NCI-H2196 (cell line): ENCODE measurements at regions not wholly inside any gene's neighbourhood (a gene's known extent, or its start where the extent isn't known, plus 50 kb on each side); places are given as distances from the start of the nearest gene placed in this dataset.
"Not testable (repeated sequence)": the region's sequence is repeated elsewhere in the genome, so short reads cannot be mapped to it uniquely, and the experiment has no call there.

Source experiments
- DNase-seq: peaks from one replicate; lab custom pipeline; 2025; ENCODE audit not compliant: unreplicated experiment; lab: John Stamatoyannopoulos, UW

DNA sequence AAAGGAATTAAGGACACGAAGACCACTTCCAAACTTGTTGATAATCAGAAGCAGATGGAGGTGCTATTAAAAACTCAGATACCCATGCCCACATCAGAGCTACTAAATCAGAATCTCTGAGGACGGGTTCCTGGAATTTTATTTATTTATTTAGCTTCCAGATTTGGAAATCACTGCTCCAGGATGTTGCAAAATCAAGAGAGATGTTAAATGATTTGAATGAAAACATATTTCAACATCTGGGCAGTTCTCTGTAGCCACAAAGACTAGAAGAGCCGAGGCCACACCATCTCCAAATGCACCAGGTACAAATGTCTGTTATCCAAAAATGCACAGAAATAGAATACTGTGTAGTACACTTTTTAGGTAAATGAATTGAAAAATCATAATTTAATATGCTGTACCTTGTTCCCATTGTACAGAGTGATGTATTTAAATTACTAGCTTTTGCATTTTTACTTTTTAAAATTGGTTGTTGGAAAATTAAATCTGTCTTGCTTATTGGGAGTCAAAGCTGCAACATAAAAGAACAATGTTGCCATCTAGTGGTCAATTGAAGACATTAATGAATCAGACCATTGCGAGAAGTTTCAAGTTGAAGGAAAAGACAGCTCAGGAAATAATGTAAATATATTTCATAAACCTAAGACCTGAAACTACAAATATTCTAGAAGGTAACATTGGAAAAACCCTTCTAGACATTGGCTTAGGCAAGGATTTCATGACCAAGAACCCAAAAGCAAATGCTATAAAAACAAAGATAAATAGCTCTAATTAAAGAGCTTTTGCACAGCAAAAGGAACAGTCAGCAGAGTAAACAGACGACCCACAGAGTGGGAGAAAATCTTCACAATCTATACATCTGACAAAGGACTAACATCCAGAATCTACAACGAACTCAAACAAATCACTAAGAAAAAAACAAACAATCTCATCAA is 151.3 kb upstream of the TTC29 start:
- DNase-seq: no peak

DNA sequence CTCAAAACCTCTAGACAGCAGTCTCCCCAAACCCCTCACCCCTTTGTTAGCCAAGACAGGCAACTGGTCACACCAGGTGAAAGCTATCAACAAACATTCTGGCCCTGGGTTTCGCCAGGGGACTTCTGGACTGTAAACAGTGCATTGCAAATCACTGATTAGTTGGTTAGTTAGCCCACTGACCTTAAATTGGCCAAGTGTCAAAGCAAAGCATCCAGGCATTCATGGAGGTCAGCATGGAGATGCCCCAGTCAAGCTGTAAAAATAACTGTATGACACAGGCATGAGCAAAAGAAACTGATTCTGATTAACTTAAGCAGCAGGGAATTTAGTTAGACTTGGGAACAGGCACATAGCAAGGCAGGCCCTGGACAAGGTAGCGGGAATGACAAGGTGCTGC is 156.0 kb upstream of the TTC29 start:
- DNase-seq: no peak

GRCh38 chr4:147102596-147102995 is 156.9 kb upstream of the TTC29 start:
- no peak for DNase-seq

- DNase-seq: no peak
Measured at GRCh38 chr4:147103403-147103946, 157.8 kb upstream of the TTC29 start.

GRCh38 chr4:147104768-147105167 is 159.1 kb upstream of the TTC29 start:
- DNase-seq: no peak

DNA sequence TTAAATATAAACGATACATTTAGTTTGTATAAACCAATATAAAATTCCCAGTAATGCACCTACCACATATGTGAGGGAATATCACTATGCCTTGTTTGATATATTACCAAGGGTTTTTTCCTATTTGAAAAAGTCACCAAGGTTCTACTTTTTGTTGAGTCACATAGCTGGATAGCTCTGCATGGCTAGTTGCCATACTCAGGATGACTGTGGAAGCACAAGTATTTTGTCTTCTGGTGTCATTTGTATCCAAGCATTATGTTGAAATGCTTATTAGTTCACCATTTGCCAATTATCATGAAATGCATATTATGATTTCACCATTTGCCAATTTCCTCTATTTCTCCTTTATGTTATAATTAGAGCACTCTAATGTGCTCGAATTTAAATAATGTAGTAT is 162.7 kb upstream of the TTC29 start:
- no peak for DNase-seq

- DNase-seq: no peak
Measured at GRCh38 chr4:147109800-147110199, 164.1 kb upstream of the TTC29 start.

DNA sequence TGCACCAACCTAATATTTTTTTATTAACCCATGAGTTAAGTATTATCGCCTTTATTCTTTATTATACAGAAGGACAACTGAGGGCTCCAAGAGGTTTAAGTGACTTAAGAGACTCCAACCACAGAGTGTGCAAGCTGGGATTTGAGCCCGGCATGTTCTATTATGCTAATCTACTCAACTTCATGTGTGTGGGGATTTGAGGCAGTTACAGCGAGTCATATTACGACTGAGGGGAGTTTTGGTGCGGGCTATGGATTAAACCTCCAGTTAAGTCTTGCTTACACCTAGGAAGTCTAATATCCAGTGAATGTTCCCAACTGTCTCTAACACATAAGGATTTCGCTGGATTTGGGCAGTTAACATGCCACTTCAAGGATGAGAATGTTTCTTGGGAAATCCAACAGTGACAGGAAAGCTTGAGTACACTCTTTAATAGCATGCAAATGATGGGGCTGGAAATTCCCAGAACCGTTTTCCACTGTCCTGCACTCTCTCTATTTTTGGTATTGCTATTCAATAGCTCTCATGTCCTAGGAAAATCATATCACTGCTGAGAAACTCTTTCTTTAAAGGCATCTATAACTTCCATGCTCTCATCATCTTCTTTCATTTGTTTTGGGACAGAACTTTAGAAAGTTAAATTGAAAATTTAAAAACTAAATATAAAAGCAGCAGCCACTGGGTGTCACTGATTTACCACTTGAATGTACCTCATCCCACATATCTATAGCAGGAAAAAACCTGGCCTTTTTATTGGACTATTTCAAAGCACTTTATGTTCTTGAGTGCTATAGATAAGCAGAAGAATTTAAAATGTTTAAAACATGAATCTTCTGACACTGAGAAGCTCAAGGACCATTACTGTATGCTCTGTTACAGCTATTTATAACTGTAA is 165.1 kb upstream of the TTC29 start:
- no peak for DNase-seq

GRCh38 chr4:147112196-147112595 is 166.5 kb upstream of the TTC29 start:
- DNase-seq: not testable (repeated sequence)

GRCh38 chr4:147117431-147117830 is 171.8 kb upstream of the TTC29 start:
- DNase-seq: no peak

GRCh38 chr4:147118528-147118927 is 172.9 kb upstream of the TTC29 start:
- DNase-seq: no peak

DNA sequence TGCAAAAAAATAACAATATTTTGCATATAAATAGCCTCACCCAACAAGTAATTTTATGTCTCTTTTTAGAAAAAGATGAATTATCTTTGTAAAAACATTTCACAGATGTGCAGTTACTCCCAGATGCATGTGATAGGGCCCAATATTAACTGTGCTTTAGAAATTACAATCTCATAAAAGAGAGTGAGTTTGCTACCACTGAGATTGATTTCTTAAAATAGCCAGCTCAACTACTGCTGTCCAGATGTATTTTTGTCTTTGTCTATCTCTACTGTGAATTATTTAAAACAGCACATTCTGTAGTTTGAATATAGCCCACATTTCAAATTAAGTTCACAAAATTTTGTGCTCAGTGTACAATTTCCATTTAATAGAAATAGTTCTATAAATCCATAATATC is 177.0 kb upstream of the TTC29 start:
- no peak for DNase-seq

DNA sequence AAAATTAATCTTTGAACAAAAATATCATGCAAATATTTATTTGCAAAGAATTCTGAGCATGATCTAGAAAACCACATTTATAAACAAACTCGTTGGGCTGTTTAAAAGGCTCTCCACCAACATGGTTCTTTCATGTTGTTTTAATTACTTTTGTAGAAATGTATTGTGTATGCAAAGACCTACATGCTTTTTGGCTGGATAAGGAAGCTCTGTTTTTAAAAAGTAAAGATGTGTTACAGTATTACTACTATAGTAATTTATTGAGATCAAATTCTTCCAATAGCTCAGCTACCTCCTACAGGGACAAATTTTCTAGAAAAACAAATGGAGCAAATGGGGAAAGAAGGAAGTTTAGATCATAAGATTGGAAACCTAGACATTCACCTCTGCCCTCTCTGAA is 177.5 kb upstream of the TTC29 start:
- no peak for DNase-seq

GRCh38 chr4:147128787-147129186 is 183.1 kb upstream of the TTC29 start:
- no peak for DNase-seq

DNA sequence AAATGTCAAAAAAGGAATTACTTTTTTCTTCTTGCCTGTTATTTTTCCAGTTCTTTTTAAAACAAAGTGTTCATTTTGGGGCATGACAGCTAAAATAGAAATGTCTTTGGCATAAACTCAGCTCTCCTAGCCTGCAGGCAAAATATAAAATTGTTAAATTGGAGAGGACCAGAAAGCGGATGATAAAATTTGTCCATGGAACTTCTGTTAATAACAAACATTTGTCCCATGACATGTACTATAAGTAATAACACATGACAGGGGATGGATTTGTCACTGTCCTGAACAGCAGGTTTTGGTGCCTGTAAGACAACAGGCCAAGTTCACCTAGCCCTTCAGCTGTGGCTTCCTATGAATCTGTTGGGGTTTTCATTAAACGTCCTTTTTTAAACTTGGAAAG is 184.0 kb upstream of the TTC29 start:
- DNase-seq: no peak

- no peak for DNase-seq
Measured at GRCh38 chr4:147134536-147135210, 189.0 kb upstream of the TTC29 start.

DNA sequence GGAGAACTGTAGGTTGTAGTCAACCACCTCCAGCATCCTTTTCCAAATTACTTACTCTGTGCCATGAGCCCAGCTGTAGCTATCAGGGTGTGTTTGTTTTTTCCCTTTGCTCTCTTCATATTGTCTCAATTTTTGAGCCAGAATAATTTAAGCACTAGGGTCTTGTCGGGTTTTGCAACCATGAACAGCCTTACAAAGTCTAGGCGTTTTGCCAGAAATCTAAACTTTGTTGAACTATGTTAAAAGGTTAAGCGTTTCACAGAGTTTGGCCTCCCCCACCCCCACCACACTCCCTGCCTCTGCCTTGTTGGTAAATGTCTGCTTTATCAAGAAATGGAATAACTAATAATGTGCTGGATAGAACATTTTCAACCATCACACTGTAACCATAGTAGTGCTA is 190.6 kb upstream of the TTC29 start:
- no peak for DNase-seq

GRCh38 chr4:147136751-147137150 is 191.1 kb upstream of the TTC29 start:
- no peak for DNase-seq

DNA sequence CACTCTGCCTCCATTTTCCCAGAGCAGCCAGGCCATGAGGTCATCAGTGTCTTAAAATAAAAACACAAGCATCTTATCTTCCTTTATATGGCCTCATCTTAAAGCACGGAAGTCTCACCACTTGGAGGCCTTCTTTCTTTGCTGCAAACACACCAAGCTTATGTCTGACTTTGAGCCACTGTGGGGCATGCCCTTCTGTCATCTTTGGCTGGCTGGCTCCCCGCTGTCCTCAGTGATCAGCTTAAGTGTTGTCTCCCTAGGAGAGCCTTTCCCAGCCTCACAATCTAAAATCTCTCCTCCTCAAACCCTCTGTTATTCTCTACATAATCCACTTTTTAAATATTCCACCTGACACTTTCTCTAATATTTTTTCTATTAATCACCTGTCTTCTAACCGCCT is 191.6 kb upstream of the TTC29 start:
- DNase-seq: no peak

DNA sequence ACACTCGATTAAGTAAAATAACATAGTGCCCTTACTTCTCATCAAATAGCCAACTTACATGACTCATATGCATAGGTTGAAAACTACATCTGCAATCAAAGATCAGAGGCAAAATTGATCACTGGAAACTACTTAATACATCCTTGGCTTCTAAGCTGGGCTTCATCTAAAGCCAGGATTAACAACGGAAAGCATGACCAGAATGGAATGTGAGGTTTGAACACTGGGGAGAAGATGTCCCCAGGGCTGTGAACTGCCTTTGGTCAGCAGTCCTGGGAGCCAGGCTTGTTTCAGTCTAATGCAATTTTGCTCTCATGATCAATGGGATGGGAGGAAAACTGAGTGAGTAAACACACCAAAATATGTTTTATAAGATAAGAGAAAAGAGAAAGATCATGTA is 192.5 kb upstream of the TTC29 start:
- DNase-seq: no peak
